MCF 10A (cell line): ENCODE measurements at regions not wholly inside any gene's neighbourhood (a gene's known extent, or its start where the extent isn't known, plus 50 kb on each side); places are given as distances from the start of the nearest gene placed in this dataset.

Experiments used
- BruUV-seq: library from RNA; stranded (reverse); fragments of 400-500 nt; replicated peaks from 2 replicates; lab custom pipeline; 2021; lab: Mats Ljungman, UMichigan
- CTCF ChIA-PET: fragments of 300-600 bp; sonication (Branson Sonifier 250); formaldehyde crosslinking; extraction: SDS; loops from one replicate; lab custom pipeline; 2021; ENCODE audit warnings: antibody characterized with exemption, inconsistent platforms; lab: Yijun Ruan, JAX
- POLR2A ChIA-PET: fragments of 300-600, 350-650 bp; sonication (Branson Sonifier 250); formaldehyde crosslinking; extraction: SDS; loops from one replicate; lab custom pipeline; 2020; ENCODE audit warnings: antibody characterized with exemption, inconsistent platforms; lab: Yijun Ruan, JAX
- DNase-seq: peaks from one replicate; pipeline ENCODE4 v3.0.0-alpha.2; 2018; ENCODE audit not compliant: unreplicated experiment
- H3K27ac Mint-ChIP-seq: one replicate; pipeline ENCODE4 v1.8.0; 2022; ENCODE audit warnings: mild to moderate bottlenecking, low read depth, mixed read lengths; ENCODE audit not compliant: unreplicated experiment
- H3K27me3 Mint-ChIP-seq: one replicate; pipeline ENCODE4 v1.8.0; 2022; ENCODE audit warnings: mixed read lengths; ENCODE audit not compliant: insufficient read depth, unreplicated experiment
- H3K36me3 Mint-ChIP-seq: one replicate; pipeline ENCODE4 v1.8.0; 2022; ENCODE audit warnings: mild to moderate bottlenecking, moderate library complexity, mixed read lengths; ENCODE audit not compliant: insufficient read depth, unreplicated experiment
- H3K4me1 Mint-ChIP-seq: one replicate; pipeline ENCODE4 v1.8.0; 2022; ENCODE audit warnings: mixed read lengths; ENCODE audit not compliant: insufficient read depth, unreplicated experiment
- H3K4me3 Mint-ChIP-seq: one replicate; pipeline ENCODE4 v1.8.0; 2022; ENCODE audit warnings: mild to moderate bottlenecking, moderate library complexity, mixed read lengths; ENCODE audit not compliant: unreplicated experiment
- H3K9me3 Mint-ChIP-seq: one replicate; pipeline ENCODE4 v1.8.0; 2022; ENCODE audit warnings: mixed read lengths; ENCODE audit not compliant: unreplicated experiment
- intact Hi-C: fragments of 100-400 bp; cut with micrococcal nuclease; formaldehyde crosslinking; loops from 2 replicates; pipeline ENCODE4 v1.14.1; 2022
- TF ChIP-seq, protein P1 (sequence below): fragments of 200-600 bp; IDR thresholded peaks from one replicate; pipeline ENCODE4 v1.8.0; 2022; ENCODE audit warnings: antibody characterized with exemption, mild to moderate bottlenecking; ENCODE audit not compliant: unreplicated experiment

DNA sequence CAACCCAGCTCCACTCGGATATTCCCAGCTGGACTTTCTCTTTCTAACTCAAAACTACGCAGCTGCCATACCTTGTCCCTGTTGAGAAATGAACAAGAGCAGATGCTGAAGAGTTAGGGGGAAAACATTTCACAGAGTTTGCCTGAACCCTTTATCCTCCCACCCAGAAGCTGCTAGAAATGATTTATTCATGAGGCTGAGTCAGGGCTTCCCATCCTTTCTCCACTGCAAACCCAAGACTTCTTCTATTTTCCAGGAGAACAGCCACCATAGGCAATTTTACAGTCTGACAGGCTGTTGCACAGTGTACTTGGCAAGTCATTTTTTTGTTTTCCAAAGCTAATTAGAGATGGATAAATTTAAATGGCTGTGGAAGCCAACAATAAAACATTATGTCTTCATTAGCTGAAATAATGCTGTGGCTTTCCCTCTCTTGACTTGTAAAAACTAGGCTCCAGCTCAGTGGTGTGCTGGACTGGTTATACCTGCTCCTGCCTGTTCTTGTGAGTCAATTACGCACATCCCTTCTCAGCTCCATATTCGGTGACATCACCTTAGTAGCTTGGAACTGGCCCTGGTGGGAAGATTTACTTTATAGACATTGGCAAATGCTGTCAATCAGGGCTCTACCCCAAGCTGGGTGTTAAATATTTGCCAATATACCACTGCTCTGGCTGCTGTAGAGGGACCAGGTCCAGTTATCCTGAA, 71.9 kb downstream of the KIF4B start:
- H3K27ac Mint-ChIP-seq, result no peak overlapping the region
- intact Hi-C loops, result no loop called here
- no peak overlapping the region for H3K4me3 Mint-ChIP-seq
- TF ChIP-seq, protein P1, sequence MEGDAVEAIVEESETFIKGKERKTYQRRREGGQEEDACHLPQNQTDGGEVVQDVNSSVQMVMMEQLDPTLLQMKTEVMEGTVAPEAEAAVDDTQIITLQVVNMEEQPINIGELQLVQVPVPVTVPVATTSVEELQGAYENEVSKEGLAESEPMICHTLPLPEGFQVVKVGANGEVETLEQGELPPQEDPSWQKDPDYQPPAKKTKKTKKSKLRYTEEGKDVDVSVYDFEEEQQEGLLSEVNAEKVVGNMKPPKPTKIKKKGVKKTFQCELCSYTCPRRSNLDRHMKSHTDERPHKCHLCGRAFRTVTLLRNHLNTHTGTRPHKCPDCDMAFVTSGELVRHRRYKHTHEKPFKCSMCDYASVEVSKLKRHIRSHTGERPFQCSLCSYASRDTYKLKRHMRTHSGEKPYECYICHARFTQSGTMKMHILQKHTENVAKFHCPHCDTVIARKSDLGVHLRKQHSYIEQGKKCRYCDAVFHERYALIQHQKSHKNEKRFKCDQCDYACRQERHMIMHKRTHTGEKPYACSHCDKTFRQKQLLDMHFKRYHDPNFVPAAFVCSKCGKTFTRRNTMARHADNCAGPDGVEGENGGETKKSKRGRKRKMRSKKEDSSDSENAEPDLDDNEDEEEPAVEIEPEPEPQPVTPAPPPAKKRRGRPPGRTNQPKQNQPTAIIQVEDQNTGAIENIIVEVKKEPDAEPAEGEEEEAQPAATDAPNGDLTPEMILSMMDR, result no peak
- H3K4me1 Mint-ChIP-seq, result peaks cover 30% of the 10 kb centered on the region
- BruUV-seq, result no TSS peak
- H3K36me3 Mint-ChIP-seq, result no peaks in the 10 kb centered on the region
- peaks cover 8% of the 10 kb centered on the region for H3K9me3 Mint-ChIP-seq
- no peaks in the 10 kb centered on the region for H3K27me3 Mint-ChIP-seq
- CTCF ChIA-PET, result interaction anchor here (0.6 to 1.3 kb wide), 4 partner anchors 17 to 525 kb away, joined by 3 read pairs; no protein-coding TSS in a partner anchor
- DNase-seq, result no peak
- POLR2A ChIA-PET, result interaction anchor here (0.7 kb wide), 2 partner anchors 28 to 1849 kb away, joined by 3 read pairs; no protein-coding TSS in a partner anchor

DNA sequence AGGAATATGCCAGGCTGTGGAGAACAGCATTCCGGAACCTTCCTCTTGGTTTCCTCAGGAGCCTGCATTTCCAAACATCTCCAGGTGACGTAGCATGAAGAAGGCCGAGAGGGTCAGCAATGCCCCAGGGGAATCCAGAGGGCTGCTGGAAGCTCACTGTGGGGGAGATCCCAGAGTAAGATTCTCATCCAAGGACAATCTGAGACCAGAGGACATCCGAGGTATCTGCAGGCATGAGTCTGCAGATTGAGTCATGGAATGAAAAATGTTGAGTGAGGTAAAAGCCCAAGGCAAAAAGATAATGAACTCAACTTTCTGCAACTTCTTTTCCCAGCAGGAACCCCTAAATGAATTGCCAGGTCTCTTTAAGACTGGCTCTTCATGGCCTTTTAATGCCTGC, 73.5 kb downstream of the KIF4B start:
- POLR2A ChIA-PET, result no interaction called here
- peak; percentile 26 for DNase-seq
- CTCF ChIA-PET, result interaction anchor here (1.1 to 1.3 kb wide), 2 partner anchors 15 to 59 kb away, joined by 3 to 4 read pairs; no protein-coding TSS in a partner anchor
- H3K36me3 Mint-ChIP-seq, result no peaks in the 10 kb centered on the region
- intact Hi-C loops, result no loop called here
- TF ChIP-seq, protein P1, result no peak
- H3K27me3 Mint-ChIP-seq, result no peaks in the 10 kb centered on the region
- H3K9me3 Mint-ChIP-seq, result peaks cover 8% of the 10 kb centered on the region
- no peak overlapping the region for H3K27ac Mint-ChIP-seq
- BruUV-seq, result no TSS peak
- peaks cover 25% of the 10 kb centered on the region for H3K4me1 Mint-ChIP-seq
- no peak overlapping the region for H3K4me3 Mint-ChIP-seq

DNA sequence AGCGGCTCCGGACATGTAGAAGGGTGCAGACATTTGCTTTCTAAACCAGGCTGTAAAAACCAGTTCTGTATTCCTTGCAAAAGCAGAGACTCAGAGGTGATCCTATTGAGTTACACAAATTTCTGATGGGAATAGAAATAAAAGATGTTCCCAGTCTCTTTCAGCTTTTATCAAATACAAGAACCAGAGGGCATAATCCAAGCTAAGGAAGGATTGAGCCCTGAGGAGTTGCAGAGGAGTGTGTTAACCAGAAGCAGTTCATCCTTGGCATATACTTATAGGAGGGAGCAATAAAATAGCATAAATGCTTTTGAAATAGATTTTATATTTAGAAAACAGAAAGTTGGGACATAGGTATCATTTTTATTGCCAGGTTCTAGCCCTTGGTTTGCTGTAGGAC, 75.3 kb downstream of the KIF4B start:
- ChIA-PET POLR2A (interaction anchor here (0.7 kb wide), 1 partner anchor 651 kb away, joined by 3 read pairs; no protein-coding TSS in a partner anchor), CTCF (interaction anchor here (0.7 kb wide), 1 partner anchor 1938 kb away, joined by 3 read pairs; no protein-coding TSS in a partner anchor)
- peaks cover 27% of the 10 kb centered on the region for H3K4me1 Mint-ChIP-seq
- TF ChIP-seq, protein P1, result no peak
- H3K4me3 Mint-ChIP-seq, result no peak overlapping the region
- DNase-seq, result no peak
- H3K36me3 Mint-ChIP-seq, result no peaks in the 10 kb centered on the region
- intact Hi-C loops, result no loop called here
- H3K27me3 Mint-ChIP-seq, result no peaks in the 10 kb centered on the region
- H3K9me3 Mint-ChIP-seq, result no peaks in the 10 kb centered on the region
- no peak overlapping the region for H3K27ac Mint-ChIP-seq
- no TSS peak for BruUV-seq

DNA sequence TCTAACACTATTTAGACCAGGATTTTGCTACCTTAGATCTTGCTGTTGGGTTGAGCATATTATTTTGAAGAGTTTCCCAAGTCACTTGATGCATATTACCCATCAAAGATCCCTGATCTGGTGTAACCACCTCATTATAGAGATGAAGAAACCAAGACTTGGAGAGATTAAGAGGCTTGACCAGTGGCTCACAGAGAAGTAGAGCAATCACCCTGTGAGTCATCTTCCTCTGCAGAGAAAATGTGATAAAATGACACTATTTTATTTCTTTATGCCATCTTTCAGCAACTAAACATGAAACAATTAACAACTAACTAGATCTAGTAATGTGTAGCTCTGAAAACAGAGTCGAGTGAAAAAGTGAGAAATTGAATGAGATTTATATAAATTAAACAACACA, 76.1 kb downstream of the KIF4B start:
- peak; percentile 25 for DNase-seq
- Mint-ChIP-seq H3K4me1 (peaks cover 27% of the 10 kb centered on the region), H3K4me3 (no peak overlapping the region), H3K36me3 (no peaks in the 10 kb centered on the region), H3K27ac (no peak overlapping the region), H3K9me3 (no peaks in the 10 kb centered on the region), H3K27me3 (no peaks in the 10 kb centered on the region)
- intact Hi-C loops, result no loop called here
- ChIA-PET CTCF (interaction anchor here (0.6 to 2.0 kb wide), 2 partner anchors 15 to 1986 kb away, joined by 3 to 6 read pairs; no protein-coding TSS in a partner anchor), POLR2A (interaction anchor here (0.7 to 0.9 kb wide), 2 partner anchors 18 to 650 kb away, joined by 3 read pairs; no protein-coding TSS in a partner anchor)
- no TSS peak for BruUV-seq
- TF ChIP-seq, protein P1, result no peak
